HCT116 (cell line): ENCODE measurements at regions not wholly inside any gene's neighbourhood (a gene's known extent, or its start where the extent isn't known, plus 50 kb on each side); places are given as distances from the start of the nearest gene placed in this dataset.

Source experiments
- ATAC-seq: fragments of 200-7000 bp; cut with Tn5 transposase; 2 replicates; pipeline ENCODE4 v1.9.1; 2020; ENCODE audit warnings: mild to moderate bottlenecking, moderate library complexity
- BruUV-seq: library from RNA; stranded (reverse); fragments of 400-500 nt; replicated peaks from 2 replicates; lab custom pipeline; 2021; lab: Mats Ljungman, UMichigan
- CTCF ChIA-PET: fragments of 300-600 bp; sonication (Branson Sonifier 250); formaldehyde crosslinking; loops from one replicate; lab custom pipeline; 2021; ENCODE audit warnings: antibody characterized with exemption; lab: Charles Lee
- POLR2A ChIA-PET: fragments of 300-600, 350-600 bp; sonication (Branson Sonifier 250); formaldehyde crosslinking; loops from one replicate; lab custom pipeline; 2021; ENCODE audit warnings: antibody characterized with exemption; lab: Charles Lee
- RAD21 ChIA-PET, 2 experiments: fragments of 300-600 bp; sonication (Branson Sonifier 250); formaldehyde crosslinking; loops; one replicate each; lab custom pipeline; 2023; ENCODE audit warnings: low total read pairs in 2 of 2; ENCODE audit not compliant: uncharacterized antibody in 2 of 2, unreplicated experiment in 2 of 2, low non-redundant PET in 1 of 2; lab: Charles Lee
- DNase-seq: peaks from one replicate; pipeline ENCODE4 v3.0.0-alpha.2; 2010; ENCODE audit warnings: low read depth, low spot score
- H2AFZ ChIP-seq: fragments of 200-600 bp; shearing (Covaris generic), sonication (generic); 2 replicates; pipeline ENCODE4 v1.6.1; 2017; ENCODE audit warnings: low read depth, mixed run types, mixed read lengths, antibody characterized with exemption, low read length; ENCODE audit not compliant: poor library complexity, severe bottlenecking
- H3K27ac ChIP-seq: 2 replicates; pipeline ENCODE4 v1.5.1; 2012; ENCODE audit warnings: low read depth, low read length
- H3K27me3 ChIP-seq: fragments of 200-600 bp; sonication (generic); 2 replicates; pipeline ENCODE4 v1.6.1; 2016; ENCODE audit warnings: mixed run types, low read length, mixed read lengths; ENCODE audit not compliant: insufficient read depth
- H3K36me3 ChIP-seq, 2 experiments: fragments of 200-500 bp in 1 of 2; fragments of 200-600 bp in 1 of 2; sonication (Bioruptor generic) in 1 of 2; sonication (generic) in 1 of 2; 2 replicates each; pipeline versions ENCODE4 v1.5.1 to v1.6.1; 2014 to 2016; ENCODE audit warnings: low read length in 2 of 2, inconsistent platforms in 1 of 2, mixed read lengths in 1 of 2, mixed run types in 1 of 2; ENCODE audit not compliant: insufficient read depth in 2 of 2, control insufficient read depth in 1 of 2
- H3K4me1 ChIP-seq, 2 experiments: fragments of 200-600 bp in 1 of 2; sonication (generic) in 1 of 2; 2 replicates each; pipeline versions ENCODE4 v1.5.1 to v1.6.1; 2012 to 2017; ENCODE audit warnings: low read length in 2 of 2, inconsistent platforms in 1 of 2, mild to moderate bottlenecking in 1 of 2, mixed read lengths in 1 of 2, mixed run types in 1 of 2, moderate library complexity in 1 of 2; ENCODE audit not compliant: insufficient read depth in 2 of 2, control insufficient read depth in 1 of 2
- H3K4me2 ChIP-seq: fragments of 200-600 bp; sonication (generic); 2 replicates; pipeline ENCODE4 v1.6.1; 2017; ENCODE audit warnings: mixed run types, low read length, mixed read lengths
- H3K4me3 ChIP-seq, 2 experiments: fragments of 200-600 bp in 1 of 2; sonication (generic) in 1 of 2; replicated peaks in 1 of 2; 2 replicates each; pipeline ENCODE4 v1.5.1; 2011 to 2016; ENCODE audit warnings: low read length in 2 of 2, control low read depth in 1 of 2, low read depth in 1 of 2, mild to moderate bottlenecking in 1 of 2, mixed read lengths in 1 of 2, mixed run types in 1 of 2
- H3K79me2 ChIP-seq: fragments of 200-600 bp; sonication (generic); 2 replicates; pipeline ENCODE4 v1.6.1; 2017; ENCODE audit warnings: mild to moderate bottlenecking, mixed run types, low read length, moderate library complexity, mixed read lengths; ENCODE audit not compliant: insufficient read depth
- H3K9ac ChIP-seq: fragments of 200-600 bp; sonication (generic); 2 replicates; pipeline ENCODE4 v1.6.1; 2016; ENCODE audit warnings: low read length, mixed read lengths
- H3K9me2 ChIP-seq: fragments of 200-600 bp; sonication (generic), shearing (Covaris generic); 2 replicates; pipeline ENCODE4 v1.6.1; 2017; ENCODE audit warnings: mixed run types, mild to moderate bottlenecking, moderate library complexity; ENCODE audit not compliant: insufficient read depth
- H3K9me3 ChIP-seq, 2 experiments: fragments of 200-500 bp in 1 of 2; fragments of 200-600 bp in 1 of 2; sonication (Bioruptor generic) in 1 of 2; sonication (generic) in 1 of 2; 2 replicates each; pipeline ENCODE4 v1.6.1; 2014 to 2017; ENCODE audit warnings: low read length in 2 of 2, mixed read lengths in 2 of 2, inconsistent platforms in 1 of 2, low read depth in 1 of 2, mild to moderate bottlenecking in 1 of 2, mixed run types in 1 of 2, moderate library complexity in 1 of 2; ENCODE audit not compliant: control insufficient read depth in 1 of 2, insufficient read depth in 1 of 2
- H4K20me1 ChIP-seq: fragments of 200-600 bp; sonication (generic), shearing (Covaris generic); 2 replicates; pipeline ENCODE4 v1.6.1; 2017; ENCODE audit warnings: mixed run types, mild to moderate bottlenecking, moderate library complexity; ENCODE audit not compliant: insufficient read depth
- CBX3 ChIP-seq: IDR thresholded peaks from 2 replicates; pipeline ENCODE4 v1.6.1; 2012; ENCODE audit warnings: low read depth
- CEBPB ChIP-seq: IDR thresholded peaks from 2 replicates; pipeline ENCODE4 v1.6.1; 2012; ENCODE audit warnings: low read depth
- ELF1 ChIP-seq: IDR thresholded peaks from 2 replicates; pipeline ENCODE4 v1.6.1; 2012; ENCODE audit warnings: low read depth, borderline replicate concordance
- EZH2phosphoT487 ChIP-seq: fragments of 200-600 bp; IDR thresholded peaks from 2 replicates; pipeline ENCODE4 v1.6.1; 2018; ENCODE audit warnings: antibody characterized with exemption, borderline replicate concordance
- FOSL1 ChIP-seq: IDR thresholded peaks from 2 replicates; pipeline ENCODE4 v1.6.1; 2012; ENCODE audit warnings: low read depth
- JUND ChIP-seq: IDR thresholded peaks from 2 replicates; pipeline ENCODE4 v1.6.1; 2012
- POLR2A ChIP-seq: IDR thresholded peaks from 2 replicates; pipeline ENCODE4 v1.7.0; 2011; ENCODE audit warnings: borderline replicate concordance; ENCODE audit not compliant: insufficient read depth, insufficient read length; ENCODE audit errors: extremely low read depth
- POLR2AphosphoS5 ChIP-seq: IDR thresholded peaks from 2 replicates; pipeline ENCODE4 v1.6.1; 2011; ENCODE audit warnings: mild to moderate bottlenecking, low read depth, low read length, moderate library complexity
- RAD21 ChIP-seq: IDR thresholded peaks from 2 replicates; pipeline ENCODE4 v1.6.1; 2012; ENCODE audit warnings: low read depth, mild to moderate bottlenecking
- REST ChIP-seq: IDR thresholded peaks from 2 replicates; pipeline ENCODE4 v1.6.1; 2012; ENCODE audit warnings: low read depth
- SIN3A ChIP-seq: IDR thresholded peaks from 2 replicates; pipeline ENCODE4 v1.6.1; 2012; ENCODE audit warnings: low read depth
- SP1 ChIP-seq: IDR thresholded peaks from 2 replicates; pipeline ENCODE4 v1.6.1; 2012; ENCODE audit warnings: low read depth
- SRF ChIP-seq: IDR thresholded peaks from 2 replicates; pipeline ENCODE4 v1.6.1; 2012; ENCODE audit warnings: low read depth
- TCF7L2 ChIP-seq: IDR thresholded peaks from 2 replicates; pipeline ENCODE4 v1.7.0; 2011; ENCODE audit warnings: borderline replicate concordance, inconsistent platforms; ENCODE audit not compliant: insufficient read depth, insufficient read length; ENCODE audit errors: extremely low read depth
- YY1 ChIP-seq: IDR thresholded peaks from 2 replicates; pipeline ENCODE4 v1.6.1; 2011; ENCODE audit warnings: low read length, low read depth, moderate library complexity, mild to moderate bottlenecking; ENCODE audit not compliant: insufficient replicate concordance; ENCODE audit errors: extremely low read depth
- ZBTB33 ChIP-seq: IDR thresholded peaks from 2 replicates; pipeline ENCODE4 v1.6.1; 2011; ENCODE audit warnings: mild to moderate bottlenecking, low read length, moderate library complexity; ENCODE audit not compliant: insufficient replicate concordance; ENCODE audit errors: extremely low read depth
- ZFX ChIP-seq: fragments of 450-650 bp; IDR thresholded peaks from 2 replicates; pipeline ENCODE4 v1.6.1; 2017
- ZNF274 ChIP-seq: fragments of 200-500 bp; sonication (Bioruptor generic); IDR thresholded peaks from 2 replicates; pipeline ENCODE4 v1.6.1; 2014; ENCODE audit warnings: mild to moderate bottlenecking, low read depth, low read length, inconsistent platforms
- intact Hi-C: fragments of 100-400 bp; cut with micrococcal nuclease; formaldehyde crosslinking; loops from 2 replicates; pipeline ENCODE4 v1.10.0; 2022
- TF ChIP-seq, protein P1 (sequence below), 3 experiments: fragments of 200-600 bp in 1 of 3; sonication (generic) in 1 of 3; IDR thresholded peaks in 2 of 3; conservative IDR thresholded peaks in 1 of 3; 2 replicates each; pipeline ENCODE4 v1.5.1; 2012 to 2017; ENCODE audit warnings: low read depth in 2 of 3, low read length in 2 of 3, antibody characterized with exemption in 1 of 3, borderline replicate concordance in 1 of 3, control low read depth in 1 of 3, mild to moderate bottlenecking in 1 of 3, mixed read lengths in 1 of 3, mixed run types in 1 of 3, moderate library complexity in 1 of 3; ENCODE audit not compliant: insufficient read depth in 1 of 3
- TF ChIP-seq, protein P2 (sequence below): IDR thresholded peaks from 2 replicates; pipeline ENCODE4 v1.6.1; 2012

DNA sequence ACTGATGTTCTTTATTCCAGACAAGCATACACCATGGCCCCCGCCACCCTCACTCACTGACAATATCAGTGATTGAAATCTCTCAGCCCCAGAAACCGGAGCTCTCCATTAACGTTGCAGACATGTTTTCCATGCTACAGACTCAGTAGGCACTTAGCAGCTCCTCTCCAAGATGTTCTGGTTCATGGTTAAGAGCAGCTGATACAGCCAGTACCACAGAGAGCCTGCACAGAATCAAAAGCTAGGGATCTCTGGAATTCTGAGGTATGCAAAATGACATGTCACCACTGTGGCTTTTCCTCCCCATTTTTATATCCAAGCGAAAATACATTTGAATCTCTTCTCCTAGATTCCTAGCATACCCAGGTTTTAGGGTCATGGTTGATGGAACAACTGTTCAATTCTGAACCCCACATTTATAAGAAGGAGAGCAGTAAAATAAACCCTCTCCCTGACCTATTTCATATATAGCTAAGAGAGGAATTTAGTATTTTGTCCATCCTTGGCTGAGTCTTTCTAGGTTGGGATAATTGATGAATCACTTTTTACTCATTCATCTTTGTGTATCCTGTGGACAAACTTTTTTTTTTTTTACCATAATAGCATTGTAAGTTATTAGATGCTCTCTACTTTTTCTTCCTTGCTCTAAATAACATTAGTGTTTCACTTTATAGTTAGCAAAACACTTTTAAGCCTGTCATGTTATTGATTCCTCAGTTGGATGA is 488.4 kb upstream of the PIK3C3 start:
- Histone ChIP-seq H2AFZ (no peak overlapping the region), H4K20me1 (no peaks in the 10 kb centered on the region), H3K9ac (no peak overlapping the region), H3K9me3 (peaks cover 10 to 32% of the 10 kb centered on the region in 2 experiments; a peak in 3 of 4 replicates), H3K27me3 (no peaks in the 10 kb centered on the region), H3K79me2 (no peaks in the 10 kb centered on the region), H3K4me1 (no peaks in the 10 kb centered on the region), H3K27ac (no peak overlapping the region), H3K4me3 (no peak overlapping the region), H3K4me2 (no peak overlapping the region), H3K36me3 (no peaks in the 10 kb centered on the region), H3K9me2 (no peaks in the 10 kb centered on the region)
- TF ChIP-seq ZNF274: no peak
- no peak for TF ChIP-seq POLR2A
- TF ChIP-seq RAD21: no peak
- no peak for TF ChIP-seq POLR2AphosphoS5
- TF ChIP-seq SIN3A: no peak
- TF ChIP-seq REST: no peak
- no peak for TF ChIP-seq YY1
- no peak for TF ChIP-seq SRF
- TF ChIP-seq JUND: no peak
- no peak for TF ChIP-seq TCF7L2
- no peak for TF ChIP-seq CBX3
- TF ChIP-seq SP1: no peak
- no peak for TF ChIP-seq EZH2phosphoT487
- no peak for TF ChIP-seq ZFX
- TF ChIP-seq ZBTB33: no peak
- no peak for TF ChIP-seq CEBPB
- TF ChIP-seq FOSL1: no peak
- TF ChIP-seq, protein P1, sequence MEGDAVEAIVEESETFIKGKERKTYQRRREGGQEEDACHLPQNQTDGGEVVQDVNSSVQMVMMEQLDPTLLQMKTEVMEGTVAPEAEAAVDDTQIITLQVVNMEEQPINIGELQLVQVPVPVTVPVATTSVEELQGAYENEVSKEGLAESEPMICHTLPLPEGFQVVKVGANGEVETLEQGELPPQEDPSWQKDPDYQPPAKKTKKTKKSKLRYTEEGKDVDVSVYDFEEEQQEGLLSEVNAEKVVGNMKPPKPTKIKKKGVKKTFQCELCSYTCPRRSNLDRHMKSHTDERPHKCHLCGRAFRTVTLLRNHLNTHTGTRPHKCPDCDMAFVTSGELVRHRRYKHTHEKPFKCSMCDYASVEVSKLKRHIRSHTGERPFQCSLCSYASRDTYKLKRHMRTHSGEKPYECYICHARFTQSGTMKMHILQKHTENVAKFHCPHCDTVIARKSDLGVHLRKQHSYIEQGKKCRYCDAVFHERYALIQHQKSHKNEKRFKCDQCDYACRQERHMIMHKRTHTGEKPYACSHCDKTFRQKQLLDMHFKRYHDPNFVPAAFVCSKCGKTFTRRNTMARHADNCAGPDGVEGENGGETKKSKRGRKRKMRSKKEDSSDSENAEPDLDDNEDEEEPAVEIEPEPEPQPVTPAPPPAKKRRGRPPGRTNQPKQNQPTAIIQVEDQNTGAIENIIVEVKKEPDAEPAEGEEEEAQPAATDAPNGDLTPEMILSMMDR (IDR thresholded peaks at IDR 0.05 in 2 of 3, conservative IDR thresholded peaks at IDR 0.05 in 1 of 3; ENCODE audit: borderline replicate concordance in 1 of 3, insufficient read depth in 1 of 3, low read depth in 2 of 3, low read length in 2 of 3): no peak
- TF ChIP-seq ELF1: no peak
- TF ChIP-seq, protein P2, sequence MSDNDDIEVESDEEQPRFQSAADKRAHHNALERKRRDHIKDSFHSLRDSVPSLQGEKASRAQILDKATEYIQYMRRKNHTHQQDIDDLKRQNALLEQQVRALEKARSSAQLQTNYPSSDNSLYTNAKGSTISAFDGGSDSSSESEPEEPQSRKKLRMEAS: no peak
- POLR2A ChIA-PET: no interaction called here
- DNase-seq (no peak), ATAC-seq (no peak)
- BruUV-seq: no TSS peak
- intact Hi-C loops: no loop called here
- CTCF ChIA-PET: no interaction called here
- RAD21 ChIA-PET: no interaction called here
